HL-60 (cell line): ENCODE measurements at regions not wholly inside any gene's neighbourhood (a gene's known extent, or its start where the extent isn't known, plus 50 kb on each side); places are given as distances from the start of the nearest gene placed in this dataset.

ENCODE experiments used
- POLR2AphosphoS5 ChIP-seq: IDR thresholded peaks from 2 replicates; pipeline ENCODE4 v1.6.1; 2012; ENCODE audit warnings: low read depth
- SPI1 ChIP-seq: IDR thresholded peaks from 2 replicates; pipeline ENCODE4 v1.6.1; 2012; ENCODE audit warnings: low read depth, mild to moderate bottlenecking, borderline replicate concordance
- TF ChIP-seq, protein P1 (sequence below): IDR thresholded peaks from one replicate; pipeline ENCODE4 v1.5.1; 2011; ENCODE audit warnings: low read length, control low read depth, inconsistent platforms; ENCODE audit not compliant: insufficient read depth
- TF ChIP-seq, protein P2 (sequence below): IDR thresholded peaks from 2 replicates; pipeline ENCODE4 v1.6.1; 2012; ENCODE audit warnings: low read depth; ENCODE audit not compliant: insufficient replicate concordance

DNA sequence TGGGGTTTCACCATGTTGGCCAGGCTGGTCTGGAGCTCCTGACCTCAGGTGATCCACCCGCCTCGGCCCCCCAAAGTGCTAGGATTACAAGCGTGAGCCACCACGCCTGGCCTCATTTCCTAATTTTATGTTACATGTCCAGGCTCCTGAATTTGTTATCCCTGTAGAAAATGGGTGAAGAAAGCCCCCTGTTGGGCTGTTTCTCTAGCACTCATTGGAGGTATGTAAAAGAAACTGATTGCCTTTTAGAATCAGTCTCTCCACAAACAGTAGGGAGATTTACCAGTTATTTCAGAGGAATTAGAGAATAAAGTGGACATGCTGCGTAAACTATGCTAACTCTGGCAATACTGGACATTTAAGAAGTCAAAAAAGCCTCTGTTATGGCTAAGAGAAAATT lies 364.1 kb upstream of the TBL1XR1 start:
- TF ChIP-seq POLR2AphosphoS5: no peak
- TF ChIP-seq, protein P1, sequence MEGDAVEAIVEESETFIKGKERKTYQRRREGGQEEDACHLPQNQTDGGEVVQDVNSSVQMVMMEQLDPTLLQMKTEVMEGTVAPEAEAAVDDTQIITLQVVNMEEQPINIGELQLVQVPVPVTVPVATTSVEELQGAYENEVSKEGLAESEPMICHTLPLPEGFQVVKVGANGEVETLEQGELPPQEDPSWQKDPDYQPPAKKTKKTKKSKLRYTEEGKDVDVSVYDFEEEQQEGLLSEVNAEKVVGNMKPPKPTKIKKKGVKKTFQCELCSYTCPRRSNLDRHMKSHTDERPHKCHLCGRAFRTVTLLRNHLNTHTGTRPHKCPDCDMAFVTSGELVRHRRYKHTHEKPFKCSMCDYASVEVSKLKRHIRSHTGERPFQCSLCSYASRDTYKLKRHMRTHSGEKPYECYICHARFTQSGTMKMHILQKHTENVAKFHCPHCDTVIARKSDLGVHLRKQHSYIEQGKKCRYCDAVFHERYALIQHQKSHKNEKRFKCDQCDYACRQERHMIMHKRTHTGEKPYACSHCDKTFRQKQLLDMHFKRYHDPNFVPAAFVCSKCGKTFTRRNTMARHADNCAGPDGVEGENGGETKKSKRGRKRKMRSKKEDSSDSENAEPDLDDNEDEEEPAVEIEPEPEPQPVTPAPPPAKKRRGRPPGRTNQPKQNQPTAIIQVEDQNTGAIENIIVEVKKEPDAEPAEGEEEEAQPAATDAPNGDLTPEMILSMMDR: no peak
- no peak for TF ChIP-seq SPI1
- TF ChIP-seq, protein P2, sequence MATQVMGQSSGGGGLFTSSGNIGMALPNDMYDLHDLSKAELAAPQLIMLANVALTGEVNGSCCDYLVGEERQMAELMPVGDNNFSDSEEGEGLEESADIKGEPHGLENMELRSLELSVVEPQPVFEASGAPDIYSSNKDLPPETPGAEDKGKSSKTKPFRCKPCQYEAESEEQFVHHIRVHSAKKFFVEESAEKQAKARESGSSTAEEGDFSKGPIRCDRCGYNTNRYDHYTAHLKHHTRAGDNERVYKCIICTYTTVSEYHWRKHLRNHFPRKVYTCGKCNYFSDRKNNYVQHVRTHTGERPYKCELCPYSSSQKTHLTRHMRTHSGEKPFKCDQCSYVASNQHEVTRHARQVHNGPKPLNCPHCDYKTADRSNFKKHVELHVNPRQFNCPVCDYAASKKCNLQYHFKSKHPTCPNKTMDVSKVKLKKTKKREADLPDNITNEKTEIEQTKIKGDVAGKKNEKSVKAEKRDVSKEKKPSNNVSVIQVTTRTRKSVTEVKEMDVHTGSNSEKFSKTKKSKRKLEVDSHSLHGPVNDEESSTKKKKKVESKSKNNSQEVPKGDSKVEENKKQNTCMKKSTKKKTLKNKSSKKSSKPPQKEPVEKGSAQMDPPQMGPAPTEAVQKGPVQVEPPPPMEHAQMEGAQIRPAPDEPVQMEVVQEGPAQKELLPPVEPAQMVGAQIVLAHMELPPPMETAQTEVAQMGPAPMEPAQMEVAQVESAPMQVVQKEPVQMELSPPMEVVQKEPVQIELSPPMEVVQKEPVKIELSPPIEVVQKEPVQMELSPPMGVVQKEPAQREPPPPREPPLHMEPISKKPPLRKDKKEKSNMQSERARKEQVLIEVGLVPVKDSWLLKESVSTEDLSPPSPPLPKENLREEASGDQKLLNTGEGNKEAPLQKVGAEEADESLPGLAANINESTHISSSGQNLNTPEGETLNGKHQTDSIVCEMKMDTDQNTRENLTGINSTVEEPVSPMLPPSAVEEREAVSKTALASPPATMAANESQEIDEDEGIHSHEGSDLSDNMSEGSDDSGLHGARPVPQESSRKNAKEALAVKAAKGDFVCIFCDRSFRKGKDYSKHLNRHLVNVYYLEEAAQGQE: no peak
